Keratinocyte (primary cell): ENCODE measurements at regions not wholly inside any gene's neighbourhood (a gene's known extent, or its start where the extent isn't known, plus 50 kb on each side); places are given as distances from the start of the nearest gene placed in this dataset.

Experiments
- DNase-seq: peaks from one replicate; pipeline ENCODE4 v3.0.0-alpha.2; 2011; ENCODE audit warnings: low read depth, missing footprints, low spot score
- FAIRE-seq: peaks from 2 replicates; lab custom pipeline; 2011; peaks lifted over from hg19 to GRCh38; lab: Jason Lieb, UNC
- H2AFZ ChIP-seq: 2 replicates; pipeline ENCODE4 v1.6.0; 2012; ENCODE audit warnings: low read length, control low read depth, inconsistent platforms; ENCODE audit not compliant: control insufficient read depth
- H3K27ac ChIP-seq: 2 replicates; pipeline ENCODE4 v1.5.1; 2011; ENCODE audit warnings: low read length; ENCODE audit not compliant: control insufficient read depth, insufficient read depth
- H3K27me3 ChIP-seq: 3 replicates; pipeline ENCODE4 v1.6.0; 2011; ENCODE audit warnings: low read length; ENCODE audit not compliant: control insufficient read depth, insufficient read depth; ENCODE audit errors: extremely low read depth
- H3K36me3 ChIP-seq, 2 experiments: 2 replicates in 1 of 2; 3 replicates in 1 of 2; pipeline ENCODE4 v1.5.1; 2011; ENCODE audit warnings: low read length in 2 of 2, mild to moderate bottlenecking in 1 of 2; ENCODE audit not compliant: control insufficient read depth in 2 of 2, insufficient read depth in 2 of 2; ENCODE audit errors: extremely low read depth in 1 of 2
- H3K4me1 ChIP-seq: 3 replicates; pipeline ENCODE4 v1.5.1; 2011; ENCODE audit warnings: low read length; ENCODE audit not compliant: control insufficient read depth, insufficient read depth; ENCODE audit errors: extremely low read depth
- H3K4me2 ChIP-seq: 3 replicates; pipeline ENCODE4 v1.6.0; 2011; ENCODE audit warnings: low read depth, low read length; ENCODE audit not compliant: control insufficient read depth, insufficient read depth; ENCODE audit errors: extremely low read depth
- H3K4me3 ChIP-seq, 3 experiments: fragments of 200-600 bp in 1 of 3; sonication (generic) in 1 of 3; 2 replicates in 2 of 3; 3 replicates in 1 of 3; pipeline ENCODE4 v1.5.1; 2011 to 2016; ENCODE audit warnings: low read length in 3 of 3, mild to moderate bottlenecking in 3 of 3, control low read depth in 2 of 3, inconsistent platforms in 1 of 3, low read depth in 1 of 3, mixed read lengths in 1 of 3, mixed run types in 1 of 3, moderate library complexity in 1 of 3; ENCODE audit not compliant: control insufficient read depth in 2 of 3, insufficient read depth in 2 of 3; ENCODE audit errors: extremely low read depth in 1 of 3
- H3K79me2 ChIP-seq: 2 replicates; pipeline ENCODE4 v1.6.0; 2012; ENCODE audit warnings: low read length; ENCODE audit not compliant: control insufficient read depth, insufficient read depth
- H3K9ac ChIP-seq: 3 replicates; pipeline ENCODE4 v1.6.0; 2011; ENCODE audit warnings: low read length; ENCODE audit not compliant: control insufficient read depth, insufficient read depth; ENCODE audit errors: extremely low read depth
- H3K9me1 ChIP-seq: 3 replicates; pipeline ENCODE4 v1.6.0; 2011; ENCODE audit warnings: low read length; ENCODE audit not compliant: control insufficient read depth, insufficient read depth; ENCODE audit errors: extremely low read depth
- H3K9me3 ChIP-seq: 2 replicates; pipeline ENCODE4 v1.5.1; 2012; ENCODE audit warnings: low read depth, low read length; ENCODE audit not compliant: control insufficient read depth
- H4K20me1 ChIP-seq: 3 replicates; pipeline ENCODE4 v1.6.0; 2011; ENCODE audit warnings: low read length; ENCODE audit not compliant: control insufficient read depth, insufficient read depth; ENCODE audit errors: extremely low read depth
- EZH2 ChIP-seq: IDR thresholded peaks from one replicate; pipeline ENCODE4 v1.6.1; 2012; ENCODE audit warnings: inconsistent platforms, mild to moderate bottlenecking, low read length, moderate library complexity
- dilution Hi-C: fragments of 300-500 bp; cut with MboI; formaldehyde crosslinking; loops from one replicate; pipeline ENCODE4 v1.7.0; 2020; ENCODE audit warnings: low sequenced_read_pairs; ENCODE audit not compliant: extremely low pct_ligation_motif_present
- TF ChIP-seq, protein P1 (sequence below), 3 experiments: IDR thresholded peaks in 1 of 3; conservative IDR thresholded peaks in 1 of 3; optimal IDR thresholded peaks in 1 of 3; 2 replicates in 2 of 3; 3 replicates in 1 of 3; pipeline versions ENCODE3 to v1.5.1; 2011; ENCODE audit warnings: low read length in 3 of 3, mild to moderate bottlenecking in 3 of 3, moderate library complexity in 2 of 3, control low read depth in 1 of 3, inconsistent platforms in 1 of 3; ENCODE audit not compliant: insufficient read depth in 2 of 3; ENCODE audit errors: extremely low read depth in 1 of 3

DNA sequence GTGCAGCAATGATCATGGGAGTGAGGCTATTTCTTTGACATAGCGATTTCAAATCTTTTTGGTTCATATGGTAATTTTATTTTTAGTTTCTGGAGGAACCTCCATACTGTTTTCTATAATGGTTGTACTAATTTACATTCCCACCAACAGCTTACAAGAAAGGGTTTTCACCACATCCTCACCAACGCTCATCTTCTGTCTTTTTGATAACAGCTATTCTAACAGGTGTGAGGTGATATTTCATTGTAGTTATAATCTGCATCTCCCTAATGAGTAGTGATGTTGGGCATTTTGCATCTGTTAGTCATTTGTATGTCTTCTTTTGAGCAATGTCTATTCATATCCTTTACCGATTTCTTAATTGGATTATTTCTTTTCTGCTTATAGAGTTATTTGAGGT, 75.0 kb upstream of the FHIP2A start:
- no peak overlapping the region for H3K4me2 ChIP-seq
- no peaks in the 10 kb centered on the region for H3K79me2 ChIP-seq
- FAIRE-seq (no peak), DNase-seq (no peak)
- no peaks in the 10 kb centered on the region for H4K20me1 ChIP-seq
- no peak overlapping the region for H3K9ac ChIP-seq
- H3K9me1 ChIP-seq, result no peaks in the 10 kb centered on the region
- H3K36me3 ChIP-seq, result no peaks in the 10 kb centered on the region
- H3K4me3 ChIP-seq, result no peak overlapping the region
- H3K4me1 ChIP-seq, result no peaks in the 10 kb centered on the region
- no peak overlapping the region for H3K27ac ChIP-seq
- no peaks in the 10 kb centered on the region for H3K9me3 ChIP-seq
- peaks cover 3% of the 10 kb centered on the region for H3K27me3 ChIP-seq
- TF ChIP-seq, protein P1, sequence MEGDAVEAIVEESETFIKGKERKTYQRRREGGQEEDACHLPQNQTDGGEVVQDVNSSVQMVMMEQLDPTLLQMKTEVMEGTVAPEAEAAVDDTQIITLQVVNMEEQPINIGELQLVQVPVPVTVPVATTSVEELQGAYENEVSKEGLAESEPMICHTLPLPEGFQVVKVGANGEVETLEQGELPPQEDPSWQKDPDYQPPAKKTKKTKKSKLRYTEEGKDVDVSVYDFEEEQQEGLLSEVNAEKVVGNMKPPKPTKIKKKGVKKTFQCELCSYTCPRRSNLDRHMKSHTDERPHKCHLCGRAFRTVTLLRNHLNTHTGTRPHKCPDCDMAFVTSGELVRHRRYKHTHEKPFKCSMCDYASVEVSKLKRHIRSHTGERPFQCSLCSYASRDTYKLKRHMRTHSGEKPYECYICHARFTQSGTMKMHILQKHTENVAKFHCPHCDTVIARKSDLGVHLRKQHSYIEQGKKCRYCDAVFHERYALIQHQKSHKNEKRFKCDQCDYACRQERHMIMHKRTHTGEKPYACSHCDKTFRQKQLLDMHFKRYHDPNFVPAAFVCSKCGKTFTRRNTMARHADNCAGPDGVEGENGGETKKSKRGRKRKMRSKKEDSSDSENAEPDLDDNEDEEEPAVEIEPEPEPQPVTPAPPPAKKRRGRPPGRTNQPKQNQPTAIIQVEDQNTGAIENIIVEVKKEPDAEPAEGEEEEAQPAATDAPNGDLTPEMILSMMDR (optimal IDR thresholded peaks at IDR 0.05 in 1 of 3, IDR thresholded peaks at IDR 0.05 in 1 of 3, conservative IDR thresholded peaks at IDR 0.05 in 1 of 3; ENCODE audit: extremely low read depth in 1 of 3, insufficient read depth in 2 of 3, low read length in 3 of 3), result no peak
- TF ChIP-seq EZH2, result no peak
- dilution Hi-C loops, result no loop called here
- H2AFZ ChIP-seq, result no peak overlapping the region

DNA sequence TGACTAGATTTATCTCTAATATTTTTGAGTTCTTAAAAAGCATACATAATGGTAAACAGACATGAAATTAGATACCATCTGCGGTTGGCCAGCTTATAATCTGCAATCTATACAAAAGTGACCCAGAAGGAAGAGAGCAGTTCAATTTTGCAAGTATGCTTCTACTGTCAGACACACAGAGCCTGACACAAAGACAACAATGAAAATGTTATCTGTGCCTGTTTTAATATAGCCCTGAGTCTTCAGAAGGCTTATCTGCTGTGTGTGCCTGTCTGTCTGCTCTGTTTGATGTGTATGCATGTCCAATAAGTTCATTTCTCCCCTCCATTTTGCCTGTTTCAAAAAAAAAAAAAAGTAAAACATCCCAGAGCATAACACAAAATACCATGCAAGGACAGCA, 73.3 kb upstream of the FHIP2A start:
- dilution Hi-C loops, result no loop called here
- H3K27ac ChIP-seq, result no peak overlapping the region
- no peak for TF ChIP-seq EZH2
- TF ChIP-seq, protein P1 (optimal IDR thresholded peaks at IDR 0.05 in 1 of 3, IDR thresholded peaks at IDR 0.05 in 1 of 3, conservative IDR thresholded peaks at IDR 0.05 in 1 of 3; ENCODE audit: extremely low read depth in 1 of 3, insufficient read depth in 2 of 3, low read length in 3 of 3), result no peak

More for the DNA sequence above, 73.3 kb upstream of the FHIP2A start:
- Histone ChIP-seq H3K27me3 (peaks cover 3% of the 10 kb centered on the region), H3K4me3 (no peak overlapping the region), H4K20me1 (no peaks in the 10 kb centered on the region), H3K9ac (no peak overlapping the region), H3K79me2 (no peaks in the 10 kb centered on the region), H3K9me1 (no peaks in the 10 kb centered on the region), H3K36me3 (no peaks in the 10 kb centered on the region), H2AFZ (no peak overlapping the region), H3K9me3 (no peaks in the 10 kb centered on the region), H3K4me2 (no peak overlapping the region), H3K4me1 (no peaks in the 10 kb centered on the region)
- FAIRE-seq, result no peak
- DNase-seq, result no peak
